ENCODE measurements at regions not wholly inside any gene's neighbourhood (a gene's known extent, or its start where the extent isn't known, plus 50 kb on each side); places are given as distances from the start of the nearest gene placed in this dataset.

- no peak overlapping the region for H3K27ac ChIP-seq (ENCODE audit: insufficient read length, low read depth, low read length)
- H2AFZ ChIP-seq (ENCODE audit: low read length) = no peak overlapping the region
- no peak overlapping the region for H3K18ac ChIP-seq (ENCODE audit: insufficient read length, low read depth, low read length)
- no peak overlapping the region for H4K8ac ChIP-seq (replicated peaks; ENCODE audit: insufficient read length, low read depth, low read length)
- no peaks in the 10 kb centered on the region for H4K20me1 ChIP-seq (ENCODE audit: control insufficient read depth, insufficient read depth, insufficient read length)
- H3K27me3 ChIP-seq (ENCODE audit: insufficient read depth, low read length) = no peaks in the 10 kb centered on the region
- H3K14ac ChIP-seq (ENCODE audit: insufficient read depth, low read length) = no peak overlapping the region
- H2AK5ac ChIP-seq (ENCODE audit: insufficient read length, low read length) = no peak overlapping the region
- H2BK15ac ChIP-seq (ENCODE audit: low read depth, low read length) = no peak overlapping the region
- Mint-ChIP-seq H3K27me3 (ENCODE audit: low read depth) (no peaks in the 10 kb centered on the region), H3K27ac (no peak overlapping the region), H3K36me3 (ENCODE audit: insufficient read depth in 1 of 3, low read depth in 3 of 3) (peaks cover 0 to 5% (median 4%) of the 10 kb centered on the region in 3 experiments; a peak in 2 of 7 replicates), H3K4me1 (0 out of 4 replicates have a peak, but pooled peaks cover 0 to 4% of the 10 kb centered on the region in 2 experiments), H3K4me3 (no peak overlapping the region), H3K9me3 (peaks cover 6 to 8% of the 10 kb centered on the region in 2 experiments)
- WGBS (ENCODE audit: extremely low coverage, insufficient read length, low lambda C conversion rate) = no CpG with 5 or more reads among the region's 10 CpGs
- H2BK120ac ChIP-seq (ENCODE audit: low read depth, low read length, poor library complexity, severe bottlenecking) = no peak overlapping the region
- no peak overlapping the region for H2BK12ac ChIP-seq (ENCODE audit: insufficient read length, low read depth, low read length)
- H3K23ac ChIP-seq (ENCODE audit: insufficient read length, low read depth, low read length) = no peak overlapping the region
- TF ChIP-seq CTCF (conservative IDR thresholded peaks at IDR 0.05) = no peak
- no peak overlapping the region for H3K56ac ChIP-seq (ENCODE audit: insufficient read length, low read depth, low read length)
- DNase-seq = no peak
- H3K4me2 ChIP-seq (ENCODE audit: insufficient read depth, insufficient read length, low read length) = no peak overlapping the region
- H4K91ac ChIP-seq (ENCODE audit: insufficient read length, low read depth, low read length) = no peak overlapping the region
- no peak overlapping the region for H3K4ac ChIP-seq (ENCODE audit: low read depth, low read length)
- no peak overlapping the region for H3T11ph ChIP-seq (ENCODE audit: low read length)
- H3K23me2 ChIP-seq (ENCODE audit: insufficient read length, low read depth, low read length, poor library complexity, severe bottlenecking) = no peaks in the 10 kb centered on the region
- no peaks in the 10 kb centered on the region for H3K9me3 ChIP-seq (ENCODE audit: control insufficient read depth, low read depth, low read length)
- H3K79me2 ChIP-seq (ENCODE audit: insufficient read depth, low read length) = no peaks in the 10 kb centered on the region
- no peaks in the 10 kb centered on the region for H3K4me1 ChIP-seq (ENCODE audit: insufficient read depth, low read length)
- no peaks in the 10 kb centered on the region for H3K79me1 ChIP-seq (ENCODE audit: insufficient read depth, low read depth, low read length, poor library complexity, severe bottlenecking)
- no peak overlapping the region for H2BK20ac ChIP-seq (ENCODE audit: low read depth, low read length, poor library complexity, severe bottlenecking)
- H4K5ac ChIP-seq (ENCODE audit: insufficient read length, low read depth, low read length) = no peak overlapping the region
- no peak overlapping the region for H3K9ac ChIP-seq (ENCODE audit: extremely low read depth, insufficient read length, low read length)
- H2BK5ac ChIP-seq (ENCODE audit: insufficient read length, low read length) = no peak overlapping the region
These were observed 50.5 kb upstream of the SCAF8 start for GRCh38 chr6:154682633-154683125.

All from H9 (cell line).